CD14-positive monocyte (primary cell): ENCODE measurements at regions not wholly inside any gene's neighbourhood (a gene's known extent, or its start where the extent isn't known, plus 50 kb on each side); places are given as distances from the start of the nearest gene placed in this dataset.

ENCODE experiments used
- DNase-seq, 3 donors: peaks; one replicate each; pipeline ENCODE4 v3.0.0-alpha.2; 2011 to 2022
- H2AFZ ChIP-seq: 2 replicates; pipeline ENCODE4 v1.6.0; 2012; ENCODE audit warnings: mild to moderate bottlenecking, low read depth, low read length, inconsistent platforms; ENCODE audit not compliant: insufficient read depth, poor library complexity, severe bottlenecking
- H3K27ac ChIP-seq, 2 donors: 1 replicate in 1 of 2; 2 replicates in 1 of 2; pipeline ENCODE4 v1.5.1; 2012 to 2013; ENCODE audit warnings: low read length in 2 of 2, control low read depth in 1 of 2, inconsistent platforms in 1 of 2, low read depth in 1 of 2, mild to moderate bottlenecking in 1 of 2
- H3K27me3 ChIP-seq, 2 donors: one replicate each; pipeline versions ENCODE4 v1.6.0 to v1.6.1; 2011 to 2013; ENCODE audit warnings: low read length in 2 of 2; ENCODE audit not compliant: control insufficient read depth in 2 of 2, insufficient read depth in 2 of 2
- H3K36me3 ChIP-seq, 2 donors: replicated peaks in 1 of 2; 1 replicate in 1 of 2; 2 replicates in 1 of 2; pipeline versions ENCODE4 v1.5.1 to v1.6.1; 2012 to 2013; ENCODE audit warnings: low read length in 2 of 2, control low read depth in 1 of 2, inconsistent platforms in 1 of 2, mild to moderate bottlenecking in 1 of 2; ENCODE audit not compliant: insufficient read depth in 2 of 2, control insufficient read depth in 1 of 2
- H3K4me1 ChIP-seq, 2 donors: 1 replicate in 1 of 2; 2 replicates in 1 of 2; pipeline versions ENCODE4 v1.5.1 to v1.6.1; 2012 to 2013; ENCODE audit warnings: low read length in 2 of 2, control low read depth in 1 of 2, inconsistent platforms in 1 of 2, mild to moderate bottlenecking in 1 of 2, moderate library complexity in 1 of 2; ENCODE audit not compliant: insufficient read depth in 2 of 2, control insufficient read depth in 1 of 2
- H3K4me2 ChIP-seq: replicated peaks from 2 replicates; pipeline ENCODE3; 2012; ENCODE audit warnings: low read length, moderate library complexity, mild to moderate bottlenecking; ENCODE audit not compliant: poor library complexity, severe bottlenecking; ENCODE audit errors: extremely low read depth
- H3K4me3 ChIP-seq, 3 experiments: fragments of 200-600 bp in 1 of 3; sonication (generic) in 1 of 3; replicated peaks in 1 of 3; 1 replicate in 2 of 3; 2 replicates in 1 of 3; pipeline ENCODE4 v1.5.1; 2011 to 2013; ENCODE audit warnings: low read length in 3 of 3, mild to moderate bottlenecking in 3 of 3, control low read depth in 2 of 3, low read depth in 2 of 3, inconsistent platforms in 1 of 3, moderate library complexity in 1 of 3
- H3K79me2 ChIP-seq: 2 replicates; pipeline ENCODE4 v1.6.0; 2012; ENCODE audit warnings: mild to moderate bottlenecking, control low read depth, inconsistent platforms, low read length, moderate library complexity; ENCODE audit not compliant: insufficient read depth
- H3K9ac ChIP-seq: 2 replicates; pipeline ENCODE4 v1.6.0; 2017; ENCODE audit warnings: low read length, mild to moderate bottlenecking; ENCODE audit not compliant: insufficient read depth, poor library complexity, severe bottlenecking
- H3K9me3 ChIP-seq, 2 donors: replicated peaks in 1 of 2; 1 replicate in 1 of 2; 2 replicates in 1 of 2; pipeline versions ENCODE4 v1.5.1 to v1.6.1; 2012 to 2013; ENCODE audit warnings: low read length in 2 of 2, control low read depth in 1 of 2; ENCODE audit not compliant: control insufficient read depth in 1 of 2, insufficient read depth in 1 of 2
- H4K20me1 ChIP-seq: 2 replicates; pipeline ENCODE4 v1.6.0; 2012; ENCODE audit warnings: mild to moderate bottlenecking, low read length, control low read depth, moderate library complexity; ENCODE audit not compliant: insufficient read depth
- H3K27ac Mint-ChIP-seq, 7 donors: one replicate each; pipeline ENCODE4 v1.8.0; 2020; ENCODE audit warnings: mild to moderate bottlenecking in 7 of 7, mixed read lengths in 7 of 7, moderate library complexity in 6 of 7, inconsistent platforms in 2 of 7
- H3K27me3 Mint-ChIP-seq, 3 donors: one replicate each; pipeline ENCODE4 v1.8.0; 2021 to 2022; ENCODE audit warnings: low read depth in 3 of 3, mild to moderate bottlenecking in 3 of 3, mixed read lengths in 3 of 3, moderate library complexity in 3 of 3, inconsistent platforms in 1 of 3
- H3K36me3 Mint-ChIP-seq, 2 donors: one replicate each; pipeline ENCODE4 v1.8.0; 2020; ENCODE audit warnings: mixed read lengths in 2 of 2, inconsistent platforms in 1 of 2, mild to moderate bottlenecking in 1 of 2
- H3K4me1 Mint-ChIP-seq: one replicate; pipeline ENCODE4 v1.8.0; 2020; ENCODE audit warnings: mild to moderate bottlenecking, mixed read lengths
- H3K4me3 Mint-ChIP-seq, 2 donors: one replicate each; pipeline ENCODE4 v1.8.0; 2020; ENCODE audit warnings: mild to moderate bottlenecking in 2 of 2, mixed read lengths in 2 of 2, moderate library complexity in 1 of 2
- H3K9me3 Mint-ChIP-seq, 7 donors: one replicate each; pipeline ENCODE4 v1.8.0; 2020 to 2022; ENCODE audit warnings: mixed read lengths in 7 of 7, mild to moderate bottlenecking in 6 of 7, moderate library complexity in 6 of 7, inconsistent platforms in 2 of 7
- CTCF ChIP-seq: fragments of 200-600 bp; IDR thresholded peaks from one replicate; pipeline ENCODE4 v1.8.0; 2022; ENCODE audit warnings: antibody characterized with exemption, mild to moderate bottlenecking
- WGBS: methylation state at CpG from one replicate; pipeline ENCODE4 v1.1.5; 2013; ENCODE audit warnings: missing lambda C conversion rate; ENCODE audit not compliant: insufficient coverage; 5-methylcytosine and 5-hydroxymethylcytosine counted together
- intact Hi-C, 2 donors: fragments of 100-400 bp; cut with micrococcal nuclease; formaldehyde crosslinking; loops; one replicate each; pipeline versions ENCODE4 v1.15.0 to v1.15.1; 2023

- Histone ChIP-seq H3K4me1 (no peaks in the 10 kb centered on the region), H3K27ac (no peak overlapping the region), H4K20me1 (no peaks in the 10 kb centered on the region), H3K4me3 (no peak overlapping the region), H3K4me2 (no peak overlapping the region), H3K9ac (no peak overlapping the region), H3K27me3 (no peaks in the 10 kb centered on the region), H3K79me2 (no peaks in the 10 kb centered on the region), H2AFZ (no peak overlapping the region), H3K9me3 (peaks cover 6 to 7% of the 10 kb centered on the region in 2 donors), H3K36me3 (no peaks in the 10 kb centered on the region)
- Mint-ChIP-seq H3K9me3 (peaks cover 7 to 22% (median 9%) of the 10 kb centered on the region in 7 donors), H3K4me1 (no peaks in the 10 kb centered on the region), H3K36me3 (no peaks in the 10 kb centered on the region), H3K4me3 (no peak overlapping the region), H3K27me3 (peaks cover 2 to 5% (median 2%) of the 10 kb centered on the region in 3 donors), H3K27ac (no peak overlapping the region)
- intact Hi-C loops = no loop called here
- no peak for DNase-seq
- WGBS = 93% methylated on average over 9 of the region's 9 CpGs
- TF ChIP-seq CTCF = no peak
Observed at GRCh38 chr12:130216031-130216430, 53.8 kb downstream of the FZD10 start.

- Histone ChIP-seq H3K9me3 (peaks cover 2 to 7% of the 10 kb centered on the region in 2 donors), H4K20me1 (no peaks in the 10 kb centered on the region), H3K27me3 (no peaks in the 10 kb centered on the region), H3K4me3 (no peak overlapping the region), H3K4me2 (no peak overlapping the region), H3K36me3 (no peaks in the 10 kb centered on the region), H3K4me1 (no peaks in the 10 kb centered on the region), H3K79me2 (no peaks in the 10 kb centered on the region), H3K27ac (no peak overlapping the region), H3K9ac (no peak overlapping the region), H2AFZ (no peak overlapping the region)
- Mint-ChIP-seq H3K27me3 (peaks cover 2 to 8% (median 8%) of the 10 kb centered on the region in 3 donors), H3K9me3 (peaks cover 7 to 24% (median 9%) of the 10 kb centered on the region in 7 donors), H3K27ac (no peak overlapping the region), H3K36me3 (no peaks in the 10 kb centered on the region), H3K4me3 (no peak overlapping the region), H3K4me1 (no peaks in the 10 kb centered on the region)
- 90% methylated on average over 12 of the region's 12 CpGs for WGBS
- no peak for TF ChIP-seq CTCF
- no peak for DNase-seq
- intact Hi-C loops = no loop called here
Observed at GRCh38 chr12:130218682-130219081, 56.4 kb downstream of the FZD10 start.
